NCI-H2107 treated with DMSO at 0.1 percent for 48 hours (cell line): ENCODE measurements at regions not wholly inside any gene's neighbourhood (a gene's known extent, or its start where the extent isn't known, plus 50 kb on each side); places are given as distances from the start of the nearest gene placed in this dataset.

Experiments used
- DNase-seq: peaks from one replicate; lab custom pipeline; 2025; ENCODE audit not compliant: unreplicated experiment; lab: John Stamatoyannopoulos, UW

- no peak for DNase-seq
Measured at GRCh38 chr10:108399465-108399864, 1235.0 kb upstream of the SORCS1 start.

DNA sequence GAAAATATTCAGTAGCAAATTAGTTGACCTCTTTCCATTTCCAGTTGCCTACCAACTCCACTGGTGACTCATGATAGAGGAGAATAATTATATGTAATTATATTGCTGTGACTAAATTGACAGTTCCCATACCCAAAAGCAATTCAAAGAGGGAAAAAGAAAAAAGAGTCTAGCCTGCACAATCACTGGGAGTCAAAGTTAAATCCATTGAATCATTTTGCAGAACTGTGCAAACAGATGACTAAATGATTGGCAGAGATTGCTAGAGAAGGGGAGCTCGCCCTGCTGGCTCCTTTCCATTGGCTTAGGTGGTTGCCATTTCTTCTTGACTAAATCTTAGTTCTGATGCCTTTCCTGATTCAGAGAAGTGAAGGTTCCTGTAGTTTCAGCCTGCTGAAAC is 1228.6 kb upstream of the SORCS1 start:
- no peak for DNase-seq

DNA sequence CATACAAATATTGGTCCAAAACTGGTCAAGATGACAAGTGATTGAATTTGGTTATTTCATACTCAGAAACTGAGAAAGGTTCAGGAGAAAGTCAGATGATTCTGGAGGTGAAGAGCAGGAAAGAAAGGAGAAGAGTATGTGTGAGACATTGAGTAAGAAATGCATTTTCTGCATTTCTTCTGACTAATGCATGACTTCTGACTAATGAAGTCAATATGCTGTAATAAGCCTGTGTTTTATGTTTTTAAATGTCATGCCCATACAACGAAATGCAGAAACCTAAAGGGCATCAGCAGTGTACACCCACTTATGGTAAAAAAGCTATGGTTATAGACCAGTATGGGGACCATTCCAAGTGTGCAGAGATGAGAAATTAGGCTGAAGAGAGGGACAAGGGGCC is 1227.8 kb upstream of the SORCS1 start:
- DNase-seq: no peak

DNA sequence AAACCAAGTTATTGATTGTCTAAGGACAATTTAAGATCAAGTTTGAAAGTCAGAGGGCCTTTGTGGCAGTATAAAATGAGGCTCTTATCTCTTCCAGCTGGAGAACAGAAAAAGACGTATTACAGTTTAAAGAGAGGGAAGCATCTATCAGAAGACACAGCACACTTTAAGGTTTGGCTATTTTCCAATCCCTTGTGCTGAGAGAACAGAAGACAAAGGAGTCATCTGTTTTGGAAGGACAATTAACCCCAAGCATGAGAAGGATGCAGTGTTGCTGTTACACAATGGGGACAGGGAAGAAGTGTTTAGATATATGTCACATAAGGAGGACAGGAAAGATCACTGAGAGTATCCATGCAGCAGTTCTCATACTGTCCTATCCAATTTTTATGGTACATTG is 1224.2 kb upstream of the SORCS1 start:
- DNase-seq: no peak

- DNase-seq: no peak
Measured at GRCh38 chr10:108385963-108386362, 1221.5 kb upstream of the SORCS1 start.

GRCh38 chr10:108384378-108384777 is 1219.9 kb upstream of the SORCS1 start:
- no peak for DNase-seq

- DNase-seq: no peak
Measured at GRCh38 chr10:108378779-108379178, 1214.3 kb upstream of the SORCS1 start.

- DNase-seq: no peak
Measured at GRCh38 chr10:108375691-108376090, 1211.2 kb upstream of the SORCS1 start.

DNA sequence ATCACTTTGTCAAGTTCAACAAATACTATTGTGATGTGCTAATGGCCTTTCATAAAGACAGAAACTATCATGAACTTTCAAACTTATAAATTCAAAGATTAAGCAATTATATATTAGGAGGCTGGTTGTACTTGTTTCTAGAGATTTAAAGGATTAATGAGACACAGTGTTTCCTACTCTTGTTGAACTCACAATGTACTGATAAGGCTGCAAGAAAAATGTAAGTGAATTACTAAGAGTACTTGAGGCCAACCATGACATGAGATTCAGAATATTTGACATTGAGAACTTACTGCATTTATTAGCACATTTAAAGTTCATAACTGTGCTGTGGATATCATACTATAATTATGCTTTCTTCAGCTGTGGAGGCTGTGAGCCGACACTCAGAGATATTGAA is 1210.5 kb upstream of the SORCS1 start:
- DNase-seq: no peak

- no peak for DNase-seq
Measured at GRCh38 chr10:108365541-108365940, 1201.0 kb upstream of the SORCS1 start.

GRCh38 chr10:108363576-108363975 is 1199.1 kb upstream of the SORCS1 start:
- no peak for DNase-seq

DNA sequence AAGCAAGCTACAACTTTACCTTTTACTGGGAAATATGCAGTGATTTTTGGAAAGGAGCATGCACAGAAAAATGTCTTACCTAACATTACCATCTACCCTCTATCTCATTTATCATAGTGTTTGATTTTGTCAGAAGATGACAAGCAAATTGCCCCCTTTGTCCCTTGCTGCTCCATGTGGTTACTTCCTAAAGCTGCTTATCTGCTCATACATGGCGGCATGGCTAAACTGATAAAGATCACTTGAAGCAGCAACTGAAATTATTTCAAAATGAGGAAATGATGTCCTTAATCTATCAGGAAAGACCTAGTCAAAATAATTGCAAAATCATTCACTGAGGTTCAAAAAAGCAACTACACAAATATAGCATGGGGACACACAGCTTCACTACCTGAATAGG is 1198.5 kb upstream of the SORCS1 start:
- DNase-seq: no peak

DNA sequence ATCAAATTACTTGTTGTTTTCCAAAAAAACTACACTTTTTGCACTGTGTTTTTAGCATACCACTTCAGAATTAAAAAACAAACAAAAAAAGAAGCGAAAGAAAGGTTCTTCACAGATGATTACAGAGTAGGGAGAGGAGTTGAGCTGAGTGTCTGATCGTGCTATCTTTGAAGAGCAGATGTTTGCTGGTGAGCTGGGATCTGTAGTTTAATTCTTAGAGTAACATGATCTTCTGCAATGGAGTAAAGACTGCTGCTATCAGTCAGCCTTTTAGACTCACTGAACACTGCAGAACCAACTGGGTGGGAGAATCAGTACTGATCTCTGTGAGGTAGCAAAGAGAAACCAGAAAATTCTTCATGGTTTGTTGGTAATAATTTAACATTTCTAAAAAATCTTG is 1197.8 kb upstream of the SORCS1 start:
- no peak for DNase-seq

GRCh38 chr10:108360187-108360586 is 1195.7 kb upstream of the SORCS1 start:
- DNase-seq: no peak

DNA sequence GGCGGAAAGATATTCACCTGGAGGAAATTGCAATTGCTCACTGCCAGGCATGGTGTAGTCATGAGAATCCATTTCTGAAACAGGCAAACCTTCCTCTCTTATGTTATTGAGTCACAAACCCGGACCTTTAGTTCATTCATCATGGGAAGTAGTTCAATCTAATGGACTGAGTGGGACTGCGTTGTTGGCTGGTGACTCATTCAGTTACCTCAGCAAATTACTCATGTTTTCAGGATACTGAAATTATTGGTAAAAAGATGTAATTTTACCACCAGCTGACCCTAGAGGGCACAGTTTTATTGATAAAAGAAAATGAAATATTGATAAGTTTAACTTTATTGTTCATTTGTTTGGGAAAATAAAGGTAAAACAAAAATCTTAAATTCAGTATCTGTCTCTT is 1194.4 kb upstream of the SORCS1 start:
- DNase-seq: no peak

GRCh38 chr10:108352771-108353170 is 1188.3 kb upstream of the SORCS1 start:
- DNase-seq: no peak

GRCh38 chr10:108348215-108348614 is 1183.7 kb upstream of the SORCS1 start:
- DNase-seq: no peak

- no peak for DNase-seq
Measured at GRCh38 chr10:108346066-108346465, 1181.6 kb upstream of the SORCS1 start.

- no peak for DNase-seq
Measured at GRCh38 chr10:108338146-108338545, 1173.6 kb upstream of the SORCS1 start.

- DNase-seq: no peak
Measured at GRCh38 chr10:108336836-108337235, 1172.3 kb upstream of the SORCS1 start.

- DNase-seq: no peak
Measured at GRCh38 chr10:108327706-108328105, 1163.2 kb upstream of the SORCS1 start.

DNA sequence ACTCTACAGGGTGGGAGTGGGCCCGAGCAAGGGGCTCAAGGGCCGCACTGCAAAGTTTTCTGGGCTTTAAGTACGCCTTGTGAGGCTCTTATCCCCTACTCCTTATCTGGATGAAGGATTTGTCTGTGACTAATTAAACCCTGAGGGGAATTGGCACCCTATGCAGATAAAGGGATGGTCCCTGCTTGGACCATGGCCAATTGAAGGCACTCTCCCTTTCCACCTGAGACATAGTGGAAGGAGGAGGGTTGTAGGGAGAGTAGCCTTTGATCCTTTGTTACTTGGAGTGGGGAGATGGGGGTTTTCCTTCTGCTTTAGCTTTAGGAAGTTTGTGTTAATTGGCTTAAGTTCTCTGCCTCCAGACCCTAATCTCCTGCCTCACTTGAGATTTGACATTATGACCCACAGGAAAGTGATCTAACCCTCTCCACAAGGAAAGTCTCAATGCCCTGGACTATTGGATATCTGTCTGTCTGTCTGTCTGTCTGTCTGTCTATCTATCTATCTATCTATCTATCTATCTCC is 1158.8 kb upstream of the SORCS1 start:
- no peak for DNase-seq

DNA sequence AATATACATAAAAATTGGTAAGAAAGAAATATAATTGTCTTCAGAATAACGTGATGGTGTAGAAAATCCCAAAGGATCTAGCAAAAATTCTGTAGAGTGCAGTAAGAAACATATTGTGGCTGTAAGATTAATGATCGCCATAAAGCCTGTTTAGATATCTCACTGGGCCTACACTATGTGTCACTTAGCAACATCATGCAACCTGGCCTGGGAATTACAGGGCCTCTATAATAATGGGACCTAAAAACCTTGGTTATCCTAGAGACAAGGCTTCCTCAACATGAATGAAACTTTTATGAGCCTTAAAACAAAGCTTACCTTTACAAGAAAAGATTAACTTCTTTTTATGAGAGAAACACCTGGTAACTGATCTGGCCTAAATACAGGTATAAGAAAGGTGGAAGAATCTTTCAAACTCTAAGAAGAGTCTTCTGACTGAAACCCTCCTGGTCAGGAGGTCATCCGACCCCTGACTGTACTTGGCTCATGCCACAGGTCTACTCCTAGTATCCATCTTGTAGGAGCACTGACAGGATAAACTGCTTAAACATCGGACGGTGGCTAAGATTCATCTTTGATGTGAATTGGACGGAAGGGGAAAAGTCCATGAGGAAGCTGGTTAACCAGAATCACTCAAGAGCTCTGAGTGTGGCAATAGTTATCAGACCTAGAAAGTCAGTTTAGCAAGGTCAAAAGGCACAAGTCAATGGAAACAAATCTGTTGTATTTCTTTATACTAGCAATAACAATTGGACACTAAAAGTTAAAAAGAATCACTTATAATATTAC is 1155.1 kb upstream of the SORCS1 start:
- no peak for DNase-seq
